H1 (cell line): ENCODE measurements at regions not wholly inside any gene's neighbourhood (a gene's known extent, or its start where the extent isn't known, plus 50 kb on each side); places are given as distances from the start of the nearest gene placed in this dataset.

ENCODE experiments used
- ATF2 ChIP-seq: IDR thresholded peaks from 2 replicates; pipeline ENCODE4 v1.6.1; 2012; ENCODE audit warnings: low read length, inconsistent platforms
- CTCF ChIP-seq, 3 experiments: IDR thresholded peaks; 1 replicate in 2 of 3; 2 replicates in 1 of 3; pipeline versions ENCODE4 v1.5.1 to v1.6.1; 2011; ENCODE audit warnings: low read length in 3 of 3, mild to moderate bottlenecking in 3 of 3, inconsistent platforms in 2 of 3, low read depth in 1 of 3, moderate library complexity in 1 of 3; ENCODE audit not compliant: insufficient read depth in 1 of 3; ENCODE audit errors: control extremely low read depth in 1 of 3
- NRF1 ChIP-seq: IDR thresholded peaks from 2 replicates; pipeline ENCODE4 v1.6.1; 2011; ENCODE audit warnings: mild to moderate bottlenecking, low read depth, low read length, improper control_type of control experiment
- POLR2AphosphoS5 ChIP-seq: IDR thresholded peaks from 2 replicates; pipeline ENCODE4 v1.6.1; 2011; ENCODE audit warnings: low read depth, low read length

- TF ChIP-seq CTCF (IDR thresholded peaks at IDR 0.05; ENCODE audit: control extremely low read depth in 1 of 3, insufficient read depth in 1 of 3, low read depth in 1 of 3, low read length in 3 of 3) (no peak), NRF1 (no peak), POLR2AphosphoS5 (no peak), ATF2 (no peak)
These were observed 250.1 kb upstream of the CTAGE1 start for GRCh38 chr18:22667616-22668422.
